WI38 (cell line): ENCODE measurements at regions not wholly inside any gene's neighbourhood (a gene's known extent, or its start where the extent isn't known, plus 50 kb on each side); places are given as distances from the start of the nearest gene placed in this dataset.

Experiments
- H3K4me3 ChIP-seq: 2 replicates; pipeline ENCODE4 v1.5.1; 2011; ENCODE audit warnings: low read depth, mild to moderate bottlenecking, control low read depth, low read length
- TF ChIP-seq, protein P1 (sequence below): IDR thresholded peaks from 2 replicates; pipeline ENCODE4 v1.5.1; 2012; ENCODE audit warnings: low read depth, mild to moderate bottlenecking, control low read depth, low read length

DNA sequence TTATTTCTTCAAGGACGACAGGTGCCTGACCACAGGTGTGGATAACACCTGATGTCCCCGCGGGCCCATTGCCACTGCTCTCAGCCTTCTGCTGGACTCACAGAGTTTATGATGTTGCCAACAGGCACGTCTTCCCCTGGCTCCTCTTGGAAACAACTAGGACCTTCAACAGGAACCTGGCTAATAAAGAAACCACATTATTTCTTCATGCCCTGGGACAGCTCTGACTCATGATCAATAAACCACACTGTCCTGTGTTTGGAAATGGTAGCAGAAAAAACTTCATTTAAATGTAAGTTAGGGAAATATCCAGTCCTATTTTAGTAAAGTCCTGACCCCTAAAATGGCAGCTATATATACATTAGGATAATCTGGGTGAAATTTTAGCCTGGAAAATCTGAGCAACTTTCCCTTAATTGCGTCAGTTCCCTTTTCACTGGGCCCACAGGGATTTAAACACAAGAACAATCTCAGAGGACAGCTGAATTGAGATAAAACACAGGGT, 158.9 kb downstream of the VAPA start:
- H3K4me3 ChIP-seq = no peak overlapping the region
- TF ChIP-seq, protein P1, sequence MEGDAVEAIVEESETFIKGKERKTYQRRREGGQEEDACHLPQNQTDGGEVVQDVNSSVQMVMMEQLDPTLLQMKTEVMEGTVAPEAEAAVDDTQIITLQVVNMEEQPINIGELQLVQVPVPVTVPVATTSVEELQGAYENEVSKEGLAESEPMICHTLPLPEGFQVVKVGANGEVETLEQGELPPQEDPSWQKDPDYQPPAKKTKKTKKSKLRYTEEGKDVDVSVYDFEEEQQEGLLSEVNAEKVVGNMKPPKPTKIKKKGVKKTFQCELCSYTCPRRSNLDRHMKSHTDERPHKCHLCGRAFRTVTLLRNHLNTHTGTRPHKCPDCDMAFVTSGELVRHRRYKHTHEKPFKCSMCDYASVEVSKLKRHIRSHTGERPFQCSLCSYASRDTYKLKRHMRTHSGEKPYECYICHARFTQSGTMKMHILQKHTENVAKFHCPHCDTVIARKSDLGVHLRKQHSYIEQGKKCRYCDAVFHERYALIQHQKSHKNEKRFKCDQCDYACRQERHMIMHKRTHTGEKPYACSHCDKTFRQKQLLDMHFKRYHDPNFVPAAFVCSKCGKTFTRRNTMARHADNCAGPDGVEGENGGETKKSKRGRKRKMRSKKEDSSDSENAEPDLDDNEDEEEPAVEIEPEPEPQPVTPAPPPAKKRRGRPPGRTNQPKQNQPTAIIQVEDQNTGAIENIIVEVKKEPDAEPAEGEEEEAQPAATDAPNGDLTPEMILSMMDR = no peak

DNA sequence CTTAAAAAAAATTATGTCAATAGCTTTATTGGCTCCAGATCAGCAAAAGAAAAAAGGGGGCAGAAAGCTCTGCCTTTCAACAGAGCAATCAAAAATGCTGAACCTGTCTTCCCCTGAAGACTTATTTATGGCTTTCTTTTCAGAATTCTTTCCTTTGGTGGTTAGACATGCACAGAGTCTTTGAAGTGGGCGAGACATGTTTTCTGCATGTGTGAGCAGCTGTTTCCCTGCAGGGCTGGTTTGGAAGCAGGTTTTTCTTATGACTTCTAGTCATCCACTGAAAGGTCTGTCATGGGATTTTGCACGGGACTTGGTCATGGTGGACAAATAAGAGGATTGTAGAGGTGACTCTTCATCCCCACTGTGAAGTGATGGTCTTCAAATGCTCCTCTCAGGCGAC, 160.3 kb downstream of the VAPA start:
- no peak overlapping the region for H3K4me3 ChIP-seq
- TF ChIP-seq, protein P1 = no peak

DNA sequence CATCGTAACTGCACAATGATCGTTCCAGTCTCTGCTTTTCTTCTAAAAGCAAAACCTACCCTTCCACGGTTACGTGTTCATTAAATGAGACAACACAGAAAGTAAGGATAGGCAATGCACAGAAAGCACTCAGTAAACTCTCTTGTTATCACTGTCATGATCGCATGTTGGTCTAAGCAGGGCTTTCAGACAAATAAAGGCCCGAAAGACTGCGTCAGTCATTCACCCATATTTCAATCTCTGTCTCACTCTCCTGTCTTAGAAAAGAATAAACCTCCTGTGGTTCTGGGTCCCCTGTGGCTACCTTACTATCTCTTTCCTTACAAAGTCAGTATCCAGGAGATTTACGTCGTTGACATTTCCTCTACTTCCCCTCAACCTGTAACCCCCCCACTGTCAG, 160.9 kb downstream of the VAPA start:
- TF ChIP-seq, protein P1 = no peak
- H3K4me3 ChIP-seq = no peak overlapping the region

DNA sequence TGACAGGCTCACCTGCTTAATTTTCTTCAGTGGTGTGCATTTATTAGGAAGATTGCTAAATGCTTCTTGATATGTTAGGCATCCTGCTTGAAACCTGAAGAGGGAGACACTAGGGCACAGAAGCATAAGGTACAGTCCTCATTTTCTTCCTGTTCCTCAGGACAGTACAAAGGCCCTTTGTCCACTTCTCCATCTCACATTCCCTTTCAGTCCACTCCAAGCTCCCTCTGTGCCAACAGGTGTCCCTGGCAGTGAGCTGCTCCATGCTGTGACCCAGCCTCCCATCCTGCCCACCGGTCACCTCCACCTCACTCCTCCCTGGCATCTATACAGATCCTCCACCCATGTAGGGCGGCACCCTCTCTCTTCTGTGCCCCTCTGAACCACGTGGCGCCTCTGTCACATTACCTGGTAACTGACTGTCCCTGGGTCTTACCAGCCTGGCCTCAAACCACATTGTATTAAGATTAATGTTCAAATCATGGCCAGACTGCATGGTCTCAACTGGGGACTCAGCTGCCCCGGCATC, 162.8 kb downstream of the VAPA start:
- no peak overlapping the region for H3K4me3 ChIP-seq
- TF ChIP-seq, protein P1 = no peak

DNA sequence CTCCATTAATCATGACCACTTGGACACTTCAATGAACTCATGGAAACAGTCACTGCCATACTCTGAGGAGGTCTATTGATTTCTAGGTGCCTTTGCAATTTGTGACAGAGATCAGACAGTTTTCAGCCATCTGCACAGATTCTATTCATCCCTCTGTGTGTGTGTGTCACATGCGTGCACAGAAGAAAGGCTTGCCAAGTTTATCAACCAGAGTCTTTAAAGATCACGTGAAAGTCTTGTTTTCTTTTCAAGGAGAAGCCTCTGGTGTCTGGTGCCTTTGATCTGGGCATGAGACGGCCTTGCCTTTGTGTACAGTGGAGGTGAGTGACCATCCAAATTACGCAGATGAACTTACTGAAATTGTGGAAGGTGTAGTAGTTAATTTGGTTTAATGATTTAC, 164.2 kb downstream of the VAPA start:
- TF ChIP-seq, protein P1 = no peak
- H3K4me3 ChIP-seq = no peak overlapping the region

DNA sequence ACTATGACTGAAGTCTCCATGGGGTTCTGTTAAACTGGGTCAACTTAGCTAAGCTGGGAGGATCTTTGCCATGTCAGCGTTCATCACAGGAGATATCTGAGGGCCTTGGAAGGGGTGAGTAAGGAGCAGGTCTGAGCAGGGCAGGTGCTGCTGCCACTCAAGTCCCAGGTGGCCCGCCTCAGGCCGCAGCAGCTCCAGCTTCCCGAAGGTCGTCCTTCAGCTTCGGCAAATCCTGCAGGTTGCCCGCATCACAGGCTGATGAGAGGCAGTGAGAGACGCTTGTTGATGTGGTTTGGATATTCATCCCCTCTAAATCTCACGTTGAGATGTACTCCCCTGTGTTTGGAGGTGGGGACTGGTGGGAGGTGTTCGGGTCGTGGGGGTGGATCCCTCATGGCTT, 166.6 kb downstream of the VAPA start:
- H3K4me3 ChIP-seq = no peak overlapping the region
- TF ChIP-seq, protein P1 = no peak

DNA sequence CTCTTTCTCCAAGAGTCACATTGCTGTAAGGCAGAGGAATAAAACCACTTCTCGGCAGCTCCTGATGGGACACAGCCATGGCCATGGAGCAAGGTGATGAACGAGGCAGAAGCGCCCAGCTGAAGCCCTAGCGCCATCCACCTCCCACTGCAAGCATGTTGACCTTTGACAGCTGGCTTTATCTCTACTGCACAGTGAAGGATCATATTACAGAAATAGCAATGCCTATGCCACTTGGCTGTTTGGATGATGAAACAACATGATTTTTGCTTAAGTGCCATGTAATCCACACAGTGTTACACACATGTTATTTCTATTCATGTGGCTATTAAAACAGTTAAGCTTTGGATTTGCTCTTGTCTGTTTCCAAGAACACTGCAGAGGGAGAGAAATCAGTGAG, 167.7 kb downstream of the VAPA start:
- no peak overlapping the region for H3K4me3 ChIP-seq
- TF ChIP-seq, protein P1 = no peak
